Vagina (tissue), 2 donors: ENCODE measurements at regions not wholly inside any gene's neighbourhood (a gene's known extent, or its start where the extent isn't known, plus 50 kb on each side); places are given as distances from the start of the nearest gene placed in this dataset. TPM values are rescaled to one million over a fixed set of nuclear protein-coding genes. Genes with fewer than 3 reads are reported as not detected.
A peak's percentile ranks its signal among the peaks of the same experiment; 100 is the strongest.

Source experiments
- DNase-seq, 2 donors: peaks; one replicate each; pipeline ENCODE4 v3.0.0-alpha.2; 2017; ENCODE audit errors: extremely low spot score in 2 of 2
- H3K27ac ChIP-seq: fragments of 200-600 bp; sonication (generic); one replicate; pipeline ENCODE4 v1.5.1; 2019
- H3K27me3 ChIP-seq: fragments of 200-600 bp; sonication (generic); one replicate; pipeline ENCODE4 v1.5.1; 2019
- H3K36me3 ChIP-seq, 2 donors: fragments of 200-600 bp; sonication (generic); one replicate each; pipeline ENCODE4 v1.5.1; 2017 to 2019
- H3K4me1 ChIP-seq: fragments of 200-600 bp; sonication (generic); one replicate; pipeline ENCODE4 v1.5.1; 2019
- H3K4me3 ChIP-seq, 2 donors: fragments of 200-600 bp; sonication (generic); 1 replicate in 1 of 2; 2 replicates in 1 of 2; pipeline ENCODE4 v1.5.1; 2016 to 2019
- H3K9me3 ChIP-seq: fragments of 200-600 bp; sonication (generic); one replicate; pipeline ENCODE4 v1.5.1; 2019
- POLR2A ChIP-seq, 2 donors: fragments of 450-650 bp; IDR thresholded peaks; one replicate each; pipeline ENCODE4 v1.6.1; 2017; ENCODE audit warnings: antibody characterized with exemption in 2 of 2, mild to moderate bottlenecking in 2 of 2, moderate library complexity in 2 of 2
- POLR2AphosphoS5 ChIP-seq, 2 donors: sonication (generic); formaldehyde crosslinking; IDR thresholded peaks; one replicate each; pipeline ENCODE4 v1.9.0; 2017; ENCODE audit warnings: antibody characterized with exemption in 2 of 2, mild to moderate bottlenecking in 2 of 2, low read depth in 1 of 2; ENCODE audit not compliant: insufficient read depth in 1 of 2
- intact Hi-C: fragments of 100-400 bp; cut with DNase I; formaldehyde crosslinking; loops from one replicate; pipeline ENCODE4 v1.15.1; 2023
- small RNA-seq: library from RNA; depleted of rRNA; stranded (forward); fragments of <200 nt; gene quantifications from one replicate; pipeline ENCODE3, GENCODE V24; 2016
- TF ChIP-seq, protein P1 (sequence below), 3 experiments: fragments of 450-650 bp in 2 of 3; fragments of 200-600 bp in 1 of 3; sonication (generic) in 1 of 3; IDR thresholded peaks; one replicate each; pipeline ENCODE4 v1.5.1; 2017 to 2019; ENCODE audit warnings: antibody characterized with exemption in 3 of 3, mild to moderate bottlenecking in 2 of 3, moderate library complexity in 2 of 3

DNA sequence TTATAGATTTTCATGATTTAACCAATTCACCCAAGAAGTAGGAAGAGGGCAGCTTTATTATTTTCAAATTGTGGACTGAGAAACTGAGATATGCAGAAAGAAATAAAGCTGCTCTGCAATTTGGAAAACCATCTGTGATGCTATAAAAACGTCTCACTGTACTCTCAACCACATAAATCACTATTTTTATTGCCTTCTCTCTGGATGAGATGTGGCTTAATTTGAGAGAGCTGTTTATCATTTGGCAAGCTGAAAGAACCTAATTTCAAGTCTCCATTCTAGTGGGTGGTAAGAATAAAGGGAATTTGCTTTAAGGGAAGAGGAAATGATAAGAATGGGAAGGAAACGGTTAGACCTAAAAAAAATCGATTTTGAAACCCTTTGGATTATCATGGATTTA is 49.9 kb upstream of the CYP1B1 start:
- H3K4me1 ChIP-seq = peaks cover 17% of the 10 kb centered on the region
- no peak for DNase-seq
- intact Hi-C loops = no loop called here
- H3K36me3 ChIP-seq = no peaks in the 10 kb centered on the region
- no peaks in the 10 kb centered on the region for H3K27me3 ChIP-seq
- no peaks in the 10 kb centered on the region for H3K9me3 ChIP-seq
- no peak overlapping the region for H3K27ac ChIP-seq
- peak in 1 of 2 donors; percentile 60 for TF ChIP-seq POLR2AphosphoS5 (IDR thresholded peaks at IDR 0.05; ENCODE audit: insufficient read depth in 1 of 2, low read depth in 1 of 2)
- TF ChIP-seq, protein P1, sequence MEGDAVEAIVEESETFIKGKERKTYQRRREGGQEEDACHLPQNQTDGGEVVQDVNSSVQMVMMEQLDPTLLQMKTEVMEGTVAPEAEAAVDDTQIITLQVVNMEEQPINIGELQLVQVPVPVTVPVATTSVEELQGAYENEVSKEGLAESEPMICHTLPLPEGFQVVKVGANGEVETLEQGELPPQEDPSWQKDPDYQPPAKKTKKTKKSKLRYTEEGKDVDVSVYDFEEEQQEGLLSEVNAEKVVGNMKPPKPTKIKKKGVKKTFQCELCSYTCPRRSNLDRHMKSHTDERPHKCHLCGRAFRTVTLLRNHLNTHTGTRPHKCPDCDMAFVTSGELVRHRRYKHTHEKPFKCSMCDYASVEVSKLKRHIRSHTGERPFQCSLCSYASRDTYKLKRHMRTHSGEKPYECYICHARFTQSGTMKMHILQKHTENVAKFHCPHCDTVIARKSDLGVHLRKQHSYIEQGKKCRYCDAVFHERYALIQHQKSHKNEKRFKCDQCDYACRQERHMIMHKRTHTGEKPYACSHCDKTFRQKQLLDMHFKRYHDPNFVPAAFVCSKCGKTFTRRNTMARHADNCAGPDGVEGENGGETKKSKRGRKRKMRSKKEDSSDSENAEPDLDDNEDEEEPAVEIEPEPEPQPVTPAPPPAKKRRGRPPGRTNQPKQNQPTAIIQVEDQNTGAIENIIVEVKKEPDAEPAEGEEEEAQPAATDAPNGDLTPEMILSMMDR (IDR thresholded peaks at IDR 0.05) = no peak
- TF ChIP-seq POLR2A (IDR thresholded peaks at IDR 0.05) = no peak
- H3K4me3 ChIP-seq = no peak overlapping the region

Small RNA genes in the stretch of these regions (small RNA-seq; reads per million reads assigned to genes)
- gene AC009229.3 = not detected
- not detected for gene RNU6-951P
